ENCODE measurements at regions not wholly inside any gene's neighbourhood (a gene's known extent, or its start where the extent isn't known, plus 50 kb on each side); places are given as distances from the start of the nearest gene placed in this dataset.

DNA sequence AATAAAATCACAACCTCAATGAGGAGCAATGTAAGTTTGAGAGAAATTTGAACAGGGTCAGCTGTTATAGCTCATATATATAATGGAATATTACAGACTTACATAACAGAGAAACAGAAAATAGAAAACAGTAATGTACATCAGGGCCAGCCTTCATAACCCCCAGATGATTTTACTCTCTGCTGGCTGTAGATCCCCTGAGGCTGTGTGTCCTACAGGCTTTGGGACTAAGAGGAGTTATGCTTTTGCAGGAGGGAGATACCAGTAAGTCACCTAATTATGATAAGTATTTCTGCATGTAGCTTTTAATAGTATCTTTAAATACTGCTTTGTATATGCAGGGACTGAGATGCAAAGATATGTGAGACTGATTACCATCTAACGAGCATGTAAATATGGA lies 105.8 kb upstream of the ASCC3 start:
- intact Hi-C loops (cut with DNase I; ENCODE audit: low total_unique reads): no loop called here
- TF ChIP-seq, protein P1, sequence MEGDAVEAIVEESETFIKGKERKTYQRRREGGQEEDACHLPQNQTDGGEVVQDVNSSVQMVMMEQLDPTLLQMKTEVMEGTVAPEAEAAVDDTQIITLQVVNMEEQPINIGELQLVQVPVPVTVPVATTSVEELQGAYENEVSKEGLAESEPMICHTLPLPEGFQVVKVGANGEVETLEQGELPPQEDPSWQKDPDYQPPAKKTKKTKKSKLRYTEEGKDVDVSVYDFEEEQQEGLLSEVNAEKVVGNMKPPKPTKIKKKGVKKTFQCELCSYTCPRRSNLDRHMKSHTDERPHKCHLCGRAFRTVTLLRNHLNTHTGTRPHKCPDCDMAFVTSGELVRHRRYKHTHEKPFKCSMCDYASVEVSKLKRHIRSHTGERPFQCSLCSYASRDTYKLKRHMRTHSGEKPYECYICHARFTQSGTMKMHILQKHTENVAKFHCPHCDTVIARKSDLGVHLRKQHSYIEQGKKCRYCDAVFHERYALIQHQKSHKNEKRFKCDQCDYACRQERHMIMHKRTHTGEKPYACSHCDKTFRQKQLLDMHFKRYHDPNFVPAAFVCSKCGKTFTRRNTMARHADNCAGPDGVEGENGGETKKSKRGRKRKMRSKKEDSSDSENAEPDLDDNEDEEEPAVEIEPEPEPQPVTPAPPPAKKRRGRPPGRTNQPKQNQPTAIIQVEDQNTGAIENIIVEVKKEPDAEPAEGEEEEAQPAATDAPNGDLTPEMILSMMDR (IDR thresholded peaks at IDR 0.05): no peak
- TF ChIP-seq POLR2A (IDR thresholded peaks at IDR 0.05): no peak
- WGBS, 2 donors: 66 to 67% methylated on average over 1 of the region's 1 CpG
- no peak overlapping the region for H3K4me3 ChIP-seq (ENCODE audit: low read depth, poor library complexity, severe bottlenecking)
- DNase-seq (ENCODE audit: low spot score in 2 of 2): no peak

DNA sequence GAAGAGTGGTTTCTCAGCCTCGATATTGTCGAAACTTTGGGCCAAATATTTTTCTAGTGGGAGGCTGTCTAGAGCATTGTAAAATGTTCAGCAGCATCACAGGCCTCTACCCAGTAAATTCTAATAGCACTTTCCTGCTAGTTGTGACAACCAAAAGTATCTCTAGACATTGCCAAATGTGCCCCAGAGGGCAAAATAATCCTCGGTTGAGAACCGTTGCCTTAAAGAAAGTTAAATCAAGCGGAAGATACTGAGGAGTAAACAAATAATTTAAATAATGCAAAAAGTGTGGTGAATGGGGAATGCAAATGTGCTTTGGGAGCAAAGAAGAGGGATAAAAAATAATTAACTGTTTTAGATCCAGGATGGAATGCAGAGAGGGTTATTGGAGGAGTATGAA lies 106.4 kb upstream of the ASCC3 start:
- WGBS, 2 donors: 78 to 79% methylated on average over 5 of the region's 5 CpGs

DNA sequence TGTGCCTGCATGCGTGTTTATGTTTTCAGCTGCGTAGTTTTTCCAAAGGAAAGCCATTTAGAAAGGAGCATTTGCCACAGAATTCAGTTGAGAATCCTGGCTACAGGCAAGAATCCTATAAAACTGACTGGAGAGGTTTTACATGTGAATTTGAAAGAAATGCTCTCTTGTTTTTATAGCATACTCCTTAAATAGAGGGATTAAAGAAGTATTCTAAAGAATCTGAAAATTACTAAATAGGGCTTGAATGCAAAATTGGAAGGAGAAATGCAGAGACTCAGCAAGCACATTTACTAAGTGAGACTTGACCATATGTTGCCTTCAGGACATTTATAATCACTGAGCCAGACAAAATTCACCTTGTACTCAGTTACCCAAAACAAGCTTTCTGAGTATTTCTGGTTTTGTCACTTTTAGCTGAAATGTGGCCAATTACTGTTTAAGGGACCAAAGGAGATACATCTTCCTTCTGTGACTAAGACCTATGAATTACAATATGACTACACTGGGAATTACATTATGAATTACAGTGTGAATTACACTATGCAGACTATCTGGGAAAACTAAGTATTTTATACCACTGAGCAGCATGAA lies 107.4 kb upstream of the ASCC3 start:
- TF ChIP-seq, protein P1 (IDR thresholded peaks at IDR 0.05): no peak
- TF ChIP-seq POLR2A (IDR thresholded peaks at IDR 0.05): no peak
- no peak for DNase-seq (ENCODE audit: low spot score in 2 of 2)
- intact Hi-C loops (cut with DNase I; ENCODE audit: low total_unique reads): no loop called here
- WGBS, 2 donors: 84 to 90% methylated on average over 2 of the region's 2 CpGs
- no peak overlapping the region for H3K4me3 ChIP-seq (ENCODE audit: low read depth, poor library complexity, severe bottlenecking)

More for the DNA sequence above, 106.4 kb upstream of the ASCC3 start:
- no peak for DNase-seq (ENCODE audit: low spot score in 2 of 2)
- intact Hi-C loops (cut with DNase I; ENCODE audit: low total_unique reads): no loop called here
- H3K4me3 ChIP-seq (ENCODE audit: low read depth, poor library complexity, severe bottlenecking): no peak overlapping the region
- no peak for TF ChIP-seq POLR2A (IDR thresholded peaks at IDR 0.05)
- TF ChIP-seq, protein P1 (IDR thresholded peaks at IDR 0.05): no peak

DNA sequence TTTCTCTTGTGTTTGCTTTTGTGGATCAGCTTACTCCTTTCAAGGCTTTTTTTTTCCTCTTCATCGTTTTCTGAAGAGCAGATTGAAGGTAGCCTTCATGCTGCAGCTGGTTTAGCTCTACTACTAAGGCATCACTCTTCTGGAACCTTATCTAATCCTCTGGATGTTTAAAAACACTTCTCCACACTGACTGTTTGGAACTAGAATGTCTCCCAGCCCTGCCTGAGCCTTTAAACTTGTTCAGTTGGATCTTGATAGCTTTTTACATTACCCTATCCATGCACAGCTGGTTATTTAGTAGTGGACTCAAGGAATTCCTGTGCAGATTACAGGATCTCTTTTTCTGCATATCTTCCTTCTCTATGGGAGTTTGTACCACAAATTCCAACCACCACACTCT lies 108.9 kb upstream of the ASCC3 start:
- TF ChIP-seq, protein P1 (IDR thresholded peaks at IDR 0.05): no peak
- no peak for TF ChIP-seq POLR2A (IDR thresholded peaks at IDR 0.05)
- no peak overlapping the region for H3K4me3 ChIP-seq (ENCODE audit: low read depth, poor library complexity, severe bottlenecking)
- intact Hi-C loops (cut with DNase I; ENCODE audit: low total_unique reads): no loop called here
- no peak for DNase-seq (ENCODE audit: low spot score in 2 of 2)
- WGBS, 2 donors: 53 to 64% methylated on average over 1 of the region's 1 CpG

DNA sequence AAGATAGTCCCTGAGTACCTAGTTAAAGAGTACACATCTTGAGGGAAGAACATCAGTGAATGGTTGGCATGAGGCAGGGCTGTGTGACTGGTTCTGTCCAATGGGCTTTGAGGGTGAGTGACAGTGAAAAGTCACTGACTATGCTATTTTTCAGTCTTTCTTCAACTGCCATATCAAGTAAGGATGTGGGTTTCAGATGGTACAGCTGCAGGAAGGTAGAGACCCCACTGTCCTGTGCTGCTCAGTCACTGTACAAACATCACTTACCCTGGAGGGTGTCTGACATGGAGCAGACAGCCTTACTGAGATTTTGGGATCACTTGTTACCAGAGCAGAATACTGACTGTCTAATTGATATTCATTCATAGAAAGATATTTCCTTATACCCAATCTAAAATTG lies 115.3 kb upstream of the ASCC3 start:
- intact Hi-C loops (cut with DNase I; ENCODE audit: low total_unique reads): no loop called here
- H3K4me3 ChIP-seq (ENCODE audit: low read depth, poor library complexity, severe bottlenecking): no peak overlapping the region
- TF ChIP-seq POLR2A (IDR thresholded peaks at IDR 0.05): no peak
- TF ChIP-seq, protein P1 (IDR thresholded peaks at IDR 0.05): no peak
- DNase-seq (ENCODE audit: low spot score in 2 of 2): no peak

DNA sequence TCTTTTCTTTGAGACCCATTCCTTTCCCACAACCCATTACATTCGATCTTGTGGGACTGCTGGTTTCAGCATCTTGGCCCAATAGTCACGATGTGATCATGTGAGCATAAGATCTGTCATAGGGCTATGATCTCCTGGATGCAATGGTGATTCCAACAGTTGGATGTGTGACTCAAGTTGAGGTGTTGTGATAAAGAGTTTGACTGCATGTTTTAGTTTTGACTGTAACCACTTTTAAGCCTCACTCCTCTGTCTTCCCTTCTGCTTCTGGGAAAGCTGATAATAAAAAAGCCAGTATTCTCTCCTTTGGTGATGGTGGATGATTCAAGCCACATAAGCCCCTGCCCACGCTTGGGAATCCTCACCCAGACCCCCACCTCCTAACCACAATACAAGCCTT lies 117.0 kb upstream of the ASCC3 start:
- intact Hi-C loops (cut with DNase I; ENCODE audit: low total_unique reads): loop anchor here (1.0 kb wide), 1 partner anchor 44 kb away; no protein-coding TSS in a partner anchor
- DNase-seq (ENCODE audit: low spot score in 2 of 2): no peak
- TF ChIP-seq POLR2A (IDR thresholded peaks at IDR 0.05): no peak
- TF ChIP-seq, protein P1 (IDR thresholded peaks at IDR 0.05): no peak
- no peak overlapping the region for H3K4me3 ChIP-seq (ENCODE audit: low read depth, poor library complexity, severe bottlenecking)
- WGBS, 2 donors: 85 to 89% methylated on average over 3 of the region's 3 CpGs

Measured in lower leg skin (tissue), 4 donors.